CD4-positive, alpha-beta T cell (primary cell): ENCODE measurements at regions not wholly inside any gene's neighbourhood (a gene's known extent, or its start where the extent isn't known, plus 50 kb on each side); places are given as distances from the start of the nearest gene placed in this dataset.
A peak's percentile ranks its signal among the peaks of the same experiment; 100 is the strongest.
"Not testable (repeated sequence)": the region's sequence is repeated elsewhere in the genome, so short reads cannot be mapped to it uniquely, and the experiment has no call there.

Experiments
- ATAC-seq: fragments of 200-7000 bp; cut with Tn5 transposase; one replicate; pipeline ENCODE4 v1.10.0; 2022; ENCODE audit warnings: mild to moderate bottlenecking; ENCODE audit not compliant: poor library complexity
- CTCF ChIA-PET: fragments of 350-600 bp; sonication (Branson Sonifier 250); formaldehyde crosslinking; loops from one replicate; lab custom pipeline; 2021; ENCODE audit warnings: antibody characterized with exemption, inconsistent platforms; lab: Charles Lee
- POLR2A ChIA-PET: fragments of 350-600 bp; sonication (Branson Sonifier 250); formaldehyde crosslinking; loops from one replicate; lab custom pipeline; 2021; ENCODE audit warnings: antibody characterized with exemption, inconsistent platforms; lab: Charles Lee
- DNase-seq, 14 experiments: peaks; one replicate each; pipeline ENCODE4 v3.0.0-alpha.2; 2013 to 2020; ENCODE audit warnings: mixed read lengths in 2 of 14
- H3K27ac ChIP-seq, 2 donors: one replicate each; pipeline versions ENCODE4 v1.5.1 to v1.7.0; 2013; ENCODE audit warnings: low read length in 2 of 2, low read depth in 1 of 2, mild to moderate bottlenecking in 1 of 2
- H3K27me3 ChIP-seq, 2 experiments: 1 replicate in 1 of 2; 2 replicates in 1 of 2; pipeline versions ENCODE4 v1.6.1 to v1.7.0; 2013; ENCODE audit warnings: low read length in 2 of 2, control low read depth in 1 of 2, mild to moderate bottlenecking in 1 of 2, moderate library complexity in 1 of 2; ENCODE audit not compliant: insufficient read depth in 2 of 2, control insufficient read depth in 1 of 2
- H3K36me3 ChIP-seq: one replicate; pipeline ENCODE4 v1.6.1; 2013; ENCODE audit warnings: low read length, control low read depth; ENCODE audit not compliant: insufficient read depth
- H3K4me1 ChIP-seq: one replicate; pipeline ENCODE4 v1.6.1; 2013; ENCODE audit warnings: low read length, control low read depth; ENCODE audit not compliant: insufficient read depth
- H3K4me3 ChIP-seq: one replicate; pipeline ENCODE4 v1.5.1; 2013; ENCODE audit warnings: mild to moderate bottlenecking, low read length, moderate library complexity
- H3K9me3 ChIP-seq, 2 experiments: 1 replicate in 1 of 2; 2 replicates in 1 of 2; pipeline versions ENCODE4 v1.6.1 to v1.7.0; 2013; ENCODE audit warnings: low read length in 2 of 2, mild to moderate bottlenecking in 2 of 2, control low read depth in 1 of 2, moderate library complexity in 1 of 2; ENCODE audit not compliant: control insufficient read depth in 1 of 2, insufficient read depth in 1 of 2
- H3K27ac Mint-ChIP-seq: one replicate; pipeline ENCODE4 v1.8.0; 2020; ENCODE audit warnings: mixed read lengths
- H3K27me3 Mint-ChIP-seq: one replicate; pipeline ENCODE4 v1.8.0; 2021; ENCODE audit warnings: mixed read lengths
- H3K36me3 Mint-ChIP-seq: one replicate; pipeline ENCODE4 v1.8.0; 2021; ENCODE audit warnings: low read depth, mixed read lengths
- H3K4me1 Mint-ChIP-seq: one replicate; pipeline ENCODE4 v1.8.0; 2021; ENCODE audit warnings: low read depth, mixed read lengths
- H3K4me3 Mint-ChIP-seq: one replicate; pipeline ENCODE4 v1.8.0; 2020; ENCODE audit warnings: mild to moderate bottlenecking, mixed read lengths
- H3K9me3 Mint-ChIP-seq: one replicate; pipeline ENCODE4 v1.8.0; 2020; ENCODE audit warnings: mixed read lengths
- intact Hi-C, 2 experiments: fragments of 100-400 bp; cut with DNase I in 1 of 2; cut with micrococcal nuclease in 1 of 2; formaldehyde crosslinking; loops; one replicate each; pipeline versions ENCODE4 v1.15.1 to v1.9.0; 2023 to 2025; cut with DNase I, micrococcal nuclease
- TF ChIP-seq, protein P1 (sequence below): fragments of 200-600 bp; IDR thresholded peaks from one replicate; pipeline ENCODE4 v1.8.0; 2022; ENCODE audit warnings: antibody characterized with exemption, mild to moderate bottlenecking

GRCh38 chr10:120041807-120042559 lies 149.5 kb downstream of the SEC23IP start:
- peaks cover 6% of the 10 kb centered on the region for H3K27me3 Mint-ChIP-seq
- no peaks in the 10 kb centered on the region for H3K36me3 Mint-ChIP-seq
- POLR2A ChIA-PET = no interaction called here
- H3K9me3 Mint-ChIP-seq = no peaks in the 10 kb centered on the region
- Histone ChIP-seq H3K27me3 (peaks cover 0 to 2% of the 10 kb centered on the region in 2 experiments), H3K4me3 (no peak overlapping the region), H3K4me1 (no peaks in the 10 kb centered on the region), H3K27ac (no peak overlapping the region), H3K9me3 (no peaks in the 10 kb centered on the region), H3K36me3 (no peaks in the 10 kb centered on the region)
- CTCF ChIA-PET = no interaction called here
- DNase-seq (peak in 1 of 14 experiments; percentile 3), ATAC-seq (no peak)
- intact Hi-C loops = no loop called here
- H3K4me3 Mint-ChIP-seq = no peak overlapping the region
- TF ChIP-seq, protein P1, sequence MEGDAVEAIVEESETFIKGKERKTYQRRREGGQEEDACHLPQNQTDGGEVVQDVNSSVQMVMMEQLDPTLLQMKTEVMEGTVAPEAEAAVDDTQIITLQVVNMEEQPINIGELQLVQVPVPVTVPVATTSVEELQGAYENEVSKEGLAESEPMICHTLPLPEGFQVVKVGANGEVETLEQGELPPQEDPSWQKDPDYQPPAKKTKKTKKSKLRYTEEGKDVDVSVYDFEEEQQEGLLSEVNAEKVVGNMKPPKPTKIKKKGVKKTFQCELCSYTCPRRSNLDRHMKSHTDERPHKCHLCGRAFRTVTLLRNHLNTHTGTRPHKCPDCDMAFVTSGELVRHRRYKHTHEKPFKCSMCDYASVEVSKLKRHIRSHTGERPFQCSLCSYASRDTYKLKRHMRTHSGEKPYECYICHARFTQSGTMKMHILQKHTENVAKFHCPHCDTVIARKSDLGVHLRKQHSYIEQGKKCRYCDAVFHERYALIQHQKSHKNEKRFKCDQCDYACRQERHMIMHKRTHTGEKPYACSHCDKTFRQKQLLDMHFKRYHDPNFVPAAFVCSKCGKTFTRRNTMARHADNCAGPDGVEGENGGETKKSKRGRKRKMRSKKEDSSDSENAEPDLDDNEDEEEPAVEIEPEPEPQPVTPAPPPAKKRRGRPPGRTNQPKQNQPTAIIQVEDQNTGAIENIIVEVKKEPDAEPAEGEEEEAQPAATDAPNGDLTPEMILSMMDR = no peak
- H3K4me1 Mint-ChIP-seq = no peaks in the 10 kb centered on the region
- H3K27ac Mint-ChIP-seq = no peak overlapping the region

DNA sequence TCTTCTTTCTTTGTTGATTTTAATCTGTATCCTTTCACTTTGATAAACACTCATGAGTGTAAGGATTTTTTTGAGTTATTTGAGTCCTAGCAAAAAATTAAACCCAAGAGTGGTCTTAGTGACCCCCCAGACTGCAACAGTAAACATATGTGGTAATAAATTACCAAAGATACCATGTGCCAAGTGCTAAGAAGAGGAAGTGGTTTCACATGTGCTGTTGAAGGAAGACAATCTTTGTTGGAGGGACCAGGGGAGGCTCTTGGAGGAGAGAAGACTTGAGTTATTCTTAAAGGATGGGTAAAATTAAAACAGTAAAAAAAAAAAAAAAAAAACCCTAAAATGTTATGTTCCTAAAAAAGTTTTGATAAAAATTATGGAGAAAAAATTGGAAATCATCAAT lies 150.2 kb downstream of the SEC23IP start:
- Mint-ChIP-seq H3K9me3 (no peaks in the 10 kb centered on the region), H3K27me3 (peaks cover 4% of the 10 kb centered on the region), H3K27ac (no peak overlapping the region), H3K4me1 (no peaks in the 10 kb centered on the region), H3K4me3 (no peak overlapping the region), H3K36me3 (no peaks in the 10 kb centered on the region)
- intact Hi-C loops = no loop called here
- H3K27ac ChIP-seq = no peak overlapping the region
- H3K36me3 ChIP-seq = no peaks in the 10 kb centered on the region
- no peak overlapping the region for H3K4me3 ChIP-seq
- peaks cover 0 to 2% of the 10 kb centered on the region in 2 experiments for H3K27me3 ChIP-seq
- no peaks in the 10 kb centered on the region for H3K9me3 ChIP-seq
- no peak for DNase-seq
- ChIA-PET CTCF (interaction anchor here (0.9 kb wide), 1 partner anchor 15 kb away, joined by 3 read pairs; no protein-coding TSS in a partner anchor), POLR2A (no interaction called here)
- TF ChIP-seq, protein P1 = no peak
- H3K4me1 ChIP-seq = no peaks in the 10 kb centered on the region
- no peak for ATAC-seq

GRCh38 chr10:120047373-120047772 lies 154.8 kb downstream of the SEC23IP start:
- H3K4me1 ChIP-seq, H3K4me1 Mint-ChIP-seq, H3K4me3 Mint-ChIP-seq, CTCF ChIA-PET, ATAC-seq, intact Hi-C loops, H3K9me3 Mint-ChIP-seq, H3K9me3 ChIP-seq, H3K36me3 Mint-ChIP-seq, H3K36me3 ChIP-seq, H3K27me3 ChIP-seq, H3K27ac Mint-ChIP-seq, POLR2A ChIA-PET, DNase-seq, H3K4me3 ChIP-seq, H3K27ac ChIP-seq: not testable (repeated sequence)
- peaks cover 16% of the 10 kb centered on the region for H3K27me3 Mint-ChIP-seq

DNA sequence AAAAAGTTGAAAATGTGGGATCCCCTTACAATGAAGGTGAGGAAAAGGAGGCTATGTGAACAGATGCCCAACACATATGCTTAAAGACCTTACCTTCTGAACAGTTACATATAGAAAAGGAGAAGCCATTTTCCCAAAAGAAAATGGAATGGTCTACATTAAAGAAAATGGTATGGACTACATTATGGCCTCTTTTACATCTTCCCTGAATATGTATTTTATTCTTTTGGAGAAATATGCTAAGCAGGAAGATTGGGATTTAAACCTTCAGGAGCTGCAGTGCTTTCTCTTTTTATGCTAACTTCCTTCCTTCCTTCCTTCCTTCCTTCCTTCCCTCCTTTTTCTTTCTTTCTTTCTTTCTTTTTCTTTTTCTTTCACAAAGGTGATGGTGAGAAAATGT lies 155.4 kb downstream of the SEC23IP start:
- no peak for DNase-seq
- Histone ChIP-seq H3K4me1 (no peaks in the 10 kb centered on the region), H3K4me3 (no peak overlapping the region), H3K27me3 (peaks cover 2 to 6% of the 10 kb centered on the region in 2 experiments), H3K9me3 (no peaks in the 10 kb centered on the region), H3K27ac (no peak overlapping the region), H3K36me3 (no peaks in the 10 kb centered on the region)
- ChIA-PET CTCF (no interaction called here), POLR2A (no interaction called here)
- ATAC-seq = no peak
- intact Hi-C loops = no loop called here
- Mint-ChIP-seq H3K27ac (no peak overlapping the region), H3K36me3 (no peaks in the 10 kb centered on the region), H3K27me3 (peaks cover 21% of the 10 kb centered on the region), H3K9me3 (no peaks in the 10 kb centered on the region), H3K4me3 (no peak overlapping the region), H3K4me1 (no peaks in the 10 kb centered on the region)
- TF ChIP-seq, protein P1 = no peak
